HG03045 (cell line): ENCODE measurements at regions not wholly inside any gene's neighbourhood (a gene's known extent, or its start where the extent isn't known, plus 50 kb on each side); places are given as distances from the start of the nearest gene placed in this dataset.

Experiments
- ATAC-seq: cut with Tn5 transposase; IDR thresholded peaks from one replicate; pipeline ENCODE4 v1.9.1; 2021; ENCODE audit warnings: mild to moderate bottlenecking, moderate library complexity; ENCODE audit not compliant: unreplicated experiment

DNA sequence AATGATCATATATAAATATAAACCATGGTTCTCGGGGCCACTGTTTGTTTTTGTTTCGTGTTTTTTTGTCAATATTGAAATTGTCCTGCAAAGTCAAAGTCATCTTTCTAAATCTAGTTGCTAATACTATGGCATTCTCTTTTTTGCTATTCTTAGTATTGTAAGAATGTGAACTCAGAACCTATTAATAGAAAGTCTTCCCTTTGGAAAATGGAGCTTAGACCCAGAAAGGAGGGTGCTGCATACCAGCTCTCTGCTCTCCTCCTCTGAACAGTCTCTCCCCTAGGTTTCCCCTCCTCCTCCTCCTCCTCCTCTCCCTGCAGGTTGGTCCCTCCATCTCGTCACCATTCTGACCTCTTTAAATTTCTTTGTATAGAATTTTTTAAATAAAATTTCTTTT is 150.4 kb upstream of the CCN2 start:
- ATAC-seq: no peak

DNA sequence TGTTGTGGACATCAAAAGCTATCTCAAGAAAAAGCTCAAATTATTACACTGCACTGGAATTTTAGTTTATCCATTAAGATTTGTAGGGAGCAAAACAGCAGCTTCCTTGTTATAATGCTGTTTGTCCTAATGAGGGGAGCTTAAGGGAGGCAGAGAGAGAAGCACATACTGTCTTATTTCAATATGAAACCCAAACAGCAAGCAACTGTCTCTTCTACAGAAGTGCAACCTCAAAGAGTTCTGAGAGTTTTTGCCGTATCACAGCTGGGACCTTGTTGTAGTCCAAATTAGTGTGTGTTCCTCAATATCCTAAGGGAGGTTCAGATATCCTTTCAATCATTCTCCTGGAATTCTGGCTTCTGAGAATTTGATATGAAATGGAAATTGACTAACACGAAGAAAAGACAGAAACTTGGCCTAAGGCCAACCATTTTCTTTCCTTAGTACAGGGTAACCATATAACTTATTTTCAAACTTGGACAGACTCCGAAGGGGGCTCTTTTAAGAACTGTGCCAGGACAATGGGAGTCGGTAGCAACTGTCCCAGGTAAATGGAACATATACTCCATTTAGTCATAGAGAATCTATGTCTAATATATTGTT is 149.3 kb upstream of the CCN2 start:
- ATAC-seq: no peak

GRCh38 chr6:132096996-132097395 is 145.8 kb upstream of the CCN2 start:
- ATAC-seq: no peak

DNA sequence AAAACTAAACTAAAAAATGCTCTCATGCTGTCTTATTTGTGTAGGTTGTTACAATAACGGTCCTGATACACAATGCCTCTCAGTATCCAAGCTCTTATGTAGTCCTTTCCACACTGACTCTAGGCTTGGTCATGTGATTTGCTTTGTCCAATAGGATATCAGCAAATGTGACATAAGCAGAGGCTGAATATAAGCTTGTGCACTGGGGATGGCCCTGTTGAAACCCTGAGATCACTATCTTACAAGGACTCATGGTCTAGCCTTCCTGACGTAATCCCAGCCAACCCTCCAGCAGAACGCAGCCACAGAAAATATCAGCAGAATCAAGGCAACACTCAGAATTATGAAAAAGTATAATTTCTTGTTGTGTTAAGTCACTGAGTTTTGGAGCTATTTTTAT is 145.1 kb upstream of the CCN2 start:
- no peak for ATAC-seq

GRCh38 chr6:132089173-132089572 is 138.0 kb upstream of the CCN2 start:
- ATAC-seq: no peak

DNA sequence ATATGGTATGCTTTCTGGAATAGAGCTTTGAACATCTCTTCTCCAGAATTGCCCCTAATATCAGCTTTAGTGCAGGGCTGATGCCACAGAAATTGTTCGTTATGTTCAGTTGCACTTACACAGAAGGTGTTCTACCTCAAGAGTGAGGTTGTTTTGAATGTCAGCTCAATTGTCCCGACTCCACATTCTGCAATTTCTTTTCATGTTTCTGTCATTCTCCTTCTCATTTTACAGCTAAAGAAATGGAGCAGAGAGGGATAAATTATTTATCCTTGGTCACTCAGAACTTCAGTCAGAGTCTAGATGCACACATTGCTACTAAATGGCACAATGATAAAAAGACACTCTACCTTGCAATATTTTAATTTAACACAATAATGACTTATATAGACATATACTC is 137.0 kb upstream of the CCN2 start:
- no peak for ATAC-seq

GRCh38 chr6:132087391-132087790 is 136.2 kb upstream of the CCN2 start:
- no peak for ATAC-seq

DNA sequence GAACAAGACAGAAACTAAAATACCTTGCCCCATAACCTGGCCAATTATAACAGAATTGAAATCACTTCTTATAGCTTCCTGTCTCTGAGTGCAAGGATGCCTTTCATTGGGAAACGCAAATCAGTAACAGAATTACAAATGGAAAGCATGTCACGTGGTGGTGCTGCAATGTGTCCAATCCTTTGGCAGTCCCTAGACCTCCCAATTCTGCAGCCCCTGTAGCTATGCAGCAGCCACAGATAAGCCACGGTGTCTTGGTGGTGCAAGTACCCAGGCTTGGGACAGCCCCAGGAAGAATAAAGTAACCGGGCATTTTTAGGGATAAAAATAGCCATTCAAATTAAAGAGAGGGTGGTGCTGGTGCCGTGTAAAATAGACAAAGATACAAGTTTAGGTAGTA is 134.6 kb upstream of the CCN2 start:
- ATAC-seq: no peak

GRCh38 chr6:132084811-132085509 is 133.8 kb upstream of the CCN2 start:
- peak; percentile 50 for ATAC-seq

DNA sequence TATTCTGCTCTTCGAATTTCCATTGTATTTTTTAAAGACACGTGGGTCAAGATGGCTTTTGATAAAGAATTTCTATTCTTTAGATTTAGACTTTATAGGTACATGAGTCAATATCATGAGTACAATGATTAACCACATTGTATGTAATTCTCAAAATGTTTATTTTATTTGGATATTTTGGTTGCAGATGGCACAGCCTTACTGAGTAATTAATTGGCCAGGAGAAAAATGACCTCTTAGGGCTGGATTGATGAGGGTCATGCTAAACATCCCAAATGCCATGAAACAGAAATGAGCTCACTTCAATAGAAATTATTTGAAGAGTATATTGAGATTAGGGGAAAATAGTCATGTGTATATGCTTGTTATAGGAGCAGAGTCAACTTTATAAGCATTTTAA is 131.2 kb upstream of the CCN2 start:
- no peak for ATAC-seq

GRCh38 chr6:132081338-132081737 is 130.2 kb upstream of the CCN2 start:
- no peak for ATAC-seq

GRCh38 chr6:132079286-132079685 is 128.1 kb upstream of the CCN2 start:
- no peak for ATAC-seq

DNA sequence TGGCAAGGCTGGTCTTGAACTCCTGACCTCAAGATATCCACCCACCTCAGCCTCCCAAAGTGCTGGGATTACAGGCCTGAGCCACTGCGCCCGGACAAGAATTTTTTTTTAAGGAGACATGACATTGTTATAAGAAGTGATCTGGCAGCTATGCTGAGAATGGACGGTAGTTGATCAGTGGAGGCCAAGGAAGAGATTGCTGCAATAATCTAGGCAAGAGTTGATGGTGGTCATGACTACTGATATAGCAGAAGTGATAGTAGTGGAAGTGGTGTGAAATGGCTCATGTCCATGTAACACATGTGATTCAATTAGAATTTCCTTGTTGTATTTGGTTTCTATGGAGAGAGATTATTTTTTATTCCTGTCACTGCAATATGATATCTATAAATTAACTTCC is 125.3 kb upstream of the CCN2 start:
- no peak for ATAC-seq

DNA sequence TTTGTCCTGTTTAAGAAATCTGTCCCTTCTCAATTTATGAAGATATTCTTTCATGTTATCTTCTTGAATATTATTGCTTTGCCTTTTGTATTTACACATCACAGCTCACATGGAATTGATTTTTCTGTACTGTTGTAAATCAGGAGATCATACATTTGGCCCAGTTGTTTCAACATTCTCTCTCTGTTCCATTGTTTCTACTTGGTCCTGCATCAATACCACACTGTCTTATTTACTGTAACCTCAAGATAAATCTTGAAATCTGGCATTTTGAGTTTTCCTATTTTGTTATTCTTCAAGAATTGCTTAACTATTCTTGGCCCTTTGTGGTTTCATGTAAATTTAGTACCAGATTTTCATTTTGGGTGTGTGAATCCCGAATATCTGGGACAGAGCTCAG is 121.7 kb upstream of the CCN2 start:
- no peak for ATAC-seq

- no peak for ATAC-seq
Observed at GRCh38 chr6:132072271-132072670, 121.1 kb upstream of the CCN2 start.

DNA sequence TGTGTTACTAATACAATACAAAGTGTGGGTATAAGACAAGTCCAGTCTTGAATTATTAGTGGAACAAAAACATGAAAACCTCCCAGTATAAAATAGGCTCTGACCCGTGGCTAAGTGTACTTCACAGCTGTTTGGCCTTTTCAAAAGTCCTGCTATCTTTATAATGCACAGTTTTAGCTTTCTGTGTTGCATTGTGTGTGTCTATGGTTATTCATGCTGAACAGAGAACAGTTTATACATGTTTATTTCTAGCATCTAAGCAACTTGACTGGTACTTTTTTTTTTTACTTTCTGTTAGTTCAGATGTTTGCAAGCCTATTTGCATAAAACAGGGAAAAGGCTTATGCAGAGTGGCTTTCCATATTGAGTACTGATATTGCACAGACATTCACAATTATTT is 119.2 kb upstream of the CCN2 start:
- ATAC-seq: no peak

DNA sequence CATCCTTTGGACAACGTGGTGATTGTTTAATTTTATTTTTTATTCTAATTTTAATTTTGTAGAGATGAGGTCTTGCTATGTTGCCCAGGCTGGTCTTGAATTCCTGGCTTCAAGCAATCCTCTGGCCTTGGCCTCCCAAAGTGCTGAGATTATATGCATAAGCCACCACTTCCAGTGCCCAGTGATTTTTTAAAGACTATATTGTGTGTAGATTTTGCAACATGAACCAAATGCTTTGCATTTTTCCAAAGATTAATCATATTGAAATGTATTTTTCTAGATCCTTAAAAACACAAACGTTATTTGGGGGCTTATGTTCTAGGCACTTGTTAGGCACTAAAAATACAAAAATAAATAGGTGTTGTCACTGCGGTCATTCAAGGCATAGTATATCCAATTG is 117.6 kb upstream of the CCN2 start:
- ATAC-seq: no peak

DNA sequence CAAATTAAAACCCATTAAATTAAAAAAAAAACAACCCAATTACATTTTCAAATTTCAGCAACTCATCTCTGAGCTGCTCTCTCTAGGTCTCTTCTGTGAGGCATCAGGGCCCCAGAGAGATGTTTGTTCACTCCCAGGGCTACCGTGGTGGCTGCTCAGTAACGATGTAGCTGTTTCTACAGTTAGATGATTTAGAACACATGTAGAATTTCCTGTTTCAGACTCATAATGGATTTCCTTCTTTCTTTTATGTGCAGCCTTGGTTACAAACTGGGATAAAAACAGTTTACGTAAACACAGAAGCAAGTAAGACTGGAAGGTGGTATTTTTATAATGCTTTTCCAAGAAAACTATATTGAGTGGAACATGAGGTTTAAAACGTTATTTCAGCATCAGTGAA is 116.1 kb upstream of the CCN2 start:
- ATAC-seq: no peak

DNA sequence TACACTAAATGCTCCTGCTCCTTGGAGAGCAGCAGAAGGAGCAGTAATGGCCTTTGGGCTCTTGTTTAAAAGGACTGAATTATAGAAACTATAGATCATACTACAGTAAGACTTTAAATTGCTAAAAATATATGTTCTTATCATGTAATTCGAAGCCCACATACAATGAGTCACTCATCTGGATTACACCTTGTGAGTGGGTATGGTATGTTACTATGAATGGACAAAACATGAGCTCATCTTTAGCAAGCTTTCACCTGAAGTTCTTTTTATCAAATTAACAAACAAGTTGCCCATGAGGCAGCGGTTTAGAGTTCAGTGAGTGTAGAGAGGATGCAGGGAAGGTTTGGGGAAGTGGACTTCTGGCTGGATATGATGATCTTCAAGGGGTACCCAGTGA is 114.4 kb upstream of the CCN2 start:
- ATAC-seq: no peak

GRCh38 chr6:132063738-132064137 is 112.6 kb upstream of the CCN2 start:
- no peak for ATAC-seq

- no peak for ATAC-seq
Observed at GRCh38 chr6:132063204-132063603, 112.0 kb upstream of the CCN2 start.

DNA sequence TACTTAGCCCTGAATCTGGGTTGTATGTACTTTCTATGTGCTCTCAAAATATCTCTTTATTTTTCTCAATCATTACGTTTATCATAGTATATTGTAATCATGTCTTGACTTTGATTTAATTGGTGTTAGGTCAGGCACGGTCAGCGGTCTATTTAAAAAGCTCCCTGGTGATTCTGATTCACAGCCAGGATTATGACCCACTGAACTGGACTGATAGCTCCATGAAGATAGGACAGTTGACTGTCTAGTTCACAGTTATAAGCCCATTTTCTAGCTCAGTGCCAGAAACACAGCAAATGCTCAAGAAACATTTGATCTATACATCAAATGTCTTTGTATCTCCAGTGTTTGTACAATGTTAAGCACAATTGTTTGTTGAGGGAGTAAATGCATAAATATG is 111.5 kb upstream of the CCN2 start:
- ATAC-seq: no peak

DNA sequence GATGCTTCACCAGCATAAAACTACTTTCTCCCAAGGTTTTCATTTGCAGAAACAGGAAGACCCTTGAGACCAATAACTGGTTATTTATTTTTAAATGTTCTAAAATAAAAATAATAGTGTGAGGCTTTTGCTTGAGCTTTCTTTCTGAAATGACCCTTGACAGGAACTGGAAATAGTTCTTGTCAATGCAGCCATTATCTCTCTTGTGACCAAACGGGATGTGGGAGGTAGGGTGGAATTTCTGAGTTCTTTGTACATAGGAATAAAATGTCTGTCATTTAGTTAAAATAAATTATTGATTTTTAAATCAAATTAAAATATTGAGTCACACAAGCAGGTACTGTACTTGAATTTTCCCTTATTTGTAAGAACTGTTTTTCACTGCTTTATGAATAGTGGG is 110.2 kb upstream of the CCN2 start:
- ATAC-seq: no peak
